IgD-negative memory B cell (primary cell): ENCODE measurements at regions not wholly inside any gene's neighbourhood (a gene's known extent, or its start where the extent isn't known, plus 50 kb on each side); places are given as distances from the start of the nearest gene placed in this dataset.

Experiments
- H3K27ac Mint-ChIP-seq, 3 donors: one replicate each; pipeline ENCODE4 v1.8.0; 2020 to 2022; ENCODE audit warnings: mild to moderate bottlenecking in 3 of 3, mixed read lengths in 3 of 3, moderate library complexity in 1 of 3
- H3K27me3 Mint-ChIP-seq: one replicate; pipeline ENCODE4 v1.8.0; 2021; ENCODE audit warnings: mixed read lengths
- H3K36me3 Mint-ChIP-seq: one replicate; pipeline ENCODE4 v1.8.0; 2020; ENCODE audit warnings: mild to moderate bottlenecking, mixed read lengths
- H3K4me1 Mint-ChIP-seq, 3 donors: one replicate each; pipeline ENCODE4 v1.8.0; 2020 to 2022; ENCODE audit warnings: mixed read lengths in 3 of 3, mild to moderate bottlenecking in 1 of 3
- H3K4me3 Mint-ChIP-seq, 4 donors: one replicate each; pipeline ENCODE4 v1.8.0; 2020 to 2022; ENCODE audit warnings: mild to moderate bottlenecking in 4 of 4, mixed read lengths in 4 of 4, moderate library complexity in 3 of 4
- H3K9me3 Mint-ChIP-seq, 3 donors: one replicate each; pipeline ENCODE4 v1.8.0; 2020 to 2021; ENCODE audit warnings: mixed read lengths in 3 of 3, mild to moderate bottlenecking in 1 of 3

DNA sequence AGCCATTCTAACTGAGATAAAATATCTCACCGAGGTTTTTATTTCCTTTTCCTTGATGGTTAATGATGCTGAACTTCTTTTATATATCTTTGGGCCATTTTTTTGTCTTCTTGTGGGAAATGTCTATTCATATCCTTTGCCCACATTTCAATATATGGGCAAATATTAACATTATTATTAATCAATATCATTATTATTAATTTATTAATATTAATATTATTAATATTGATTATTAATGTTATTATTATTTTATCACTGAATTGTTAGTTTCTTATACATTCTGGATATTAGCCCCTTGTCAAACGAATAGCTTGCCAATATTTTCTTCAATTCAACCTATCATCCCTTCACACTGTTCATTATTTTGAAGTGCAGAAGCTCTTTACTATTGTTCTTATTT is 2203.6 kb downstream of the PCDH9 start:
- Mint-ChIP-seq H3K9me3 (peaks cover 0 to 15% (median 7%) of the 10 kb centered on the region in 3 donors), H3K27ac (no peak overlapping the region)

DNA sequence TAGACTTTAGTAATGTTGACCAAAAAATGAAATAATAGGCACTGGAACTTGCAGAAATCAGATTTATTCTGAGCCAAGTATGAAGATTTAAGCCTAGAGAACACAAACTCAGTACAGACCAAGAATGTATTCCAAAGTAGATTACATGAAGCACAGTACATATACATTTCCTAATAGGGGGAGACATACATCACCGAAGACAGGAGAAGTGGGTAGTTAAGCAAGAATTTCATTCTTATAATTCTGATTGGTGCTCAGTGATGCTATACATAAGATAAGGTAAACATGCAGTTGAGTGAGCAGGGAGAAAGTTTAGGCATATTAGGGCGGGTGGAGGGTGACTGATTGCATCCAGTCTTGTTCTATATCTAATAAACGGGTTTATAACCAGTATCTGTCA is 2218.8 kb downstream of the PCDH9 start:
- H3K27ac Mint-ChIP-seq, result no peak overlapping the region
- no peaks in the 10 kb centered on the region for H3K27me3 Mint-ChIP-seq
- H3K4me1 Mint-ChIP-seq, result no peaks in the 10 kb centered on the region
- no peaks in the 10 kb centered on the region for H3K36me3 Mint-ChIP-seq
- no peak overlapping the region for H3K4me3 Mint-ChIP-seq
- H3K9me3 Mint-ChIP-seq, result peaks cover 0 to 13% (median 1%) of the 10 kb centered on the region in 3 donors

More for the DNA sequence above, 2203.6 kb downstream of the PCDH9 start:
- H3K4me3 Mint-ChIP-seq, result no peak overlapping the region
- H3K27me3 Mint-ChIP-seq, result no peaks in the 10 kb centered on the region
- H3K4me1 Mint-ChIP-seq, result no peaks in the 10 kb centered on the region
- no peaks in the 10 kb centered on the region for H3K36me3 Mint-ChIP-seq

DNA sequence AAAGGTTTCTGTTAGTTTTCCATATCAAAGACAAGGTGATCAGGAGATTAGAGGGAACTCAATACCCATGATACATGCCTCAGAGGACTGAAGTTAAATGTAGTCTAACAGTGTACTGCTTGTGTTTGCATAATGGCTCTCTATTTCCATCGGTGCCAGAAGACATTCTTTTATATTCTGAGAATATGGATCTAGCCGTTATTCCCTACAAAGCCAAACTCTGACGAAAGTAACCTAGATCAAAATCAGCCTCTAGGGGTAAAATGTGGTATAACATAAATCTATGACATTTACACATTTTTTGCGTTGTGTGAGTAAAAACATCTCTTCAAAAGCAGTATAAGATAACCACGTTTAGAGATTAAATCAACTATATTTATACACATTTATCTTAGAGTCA is 2232.7 kb downstream of the PCDH9 start:
- Mint-ChIP-seq H3K4me1 (peaks cover 0 to 2% (median 0%) of the 10 kb centered on the region in 3 donors), H3K27me3 (no peaks in the 10 kb centered on the region), H3K27ac (no peak overlapping the region), H3K9me3 (peaks cover 0 to 14% (median 2%) of the 10 kb centered on the region in 3 donors), H3K36me3 (no peaks in the 10 kb centered on the region), H3K4me3 (no peak overlapping the region)

DNA sequence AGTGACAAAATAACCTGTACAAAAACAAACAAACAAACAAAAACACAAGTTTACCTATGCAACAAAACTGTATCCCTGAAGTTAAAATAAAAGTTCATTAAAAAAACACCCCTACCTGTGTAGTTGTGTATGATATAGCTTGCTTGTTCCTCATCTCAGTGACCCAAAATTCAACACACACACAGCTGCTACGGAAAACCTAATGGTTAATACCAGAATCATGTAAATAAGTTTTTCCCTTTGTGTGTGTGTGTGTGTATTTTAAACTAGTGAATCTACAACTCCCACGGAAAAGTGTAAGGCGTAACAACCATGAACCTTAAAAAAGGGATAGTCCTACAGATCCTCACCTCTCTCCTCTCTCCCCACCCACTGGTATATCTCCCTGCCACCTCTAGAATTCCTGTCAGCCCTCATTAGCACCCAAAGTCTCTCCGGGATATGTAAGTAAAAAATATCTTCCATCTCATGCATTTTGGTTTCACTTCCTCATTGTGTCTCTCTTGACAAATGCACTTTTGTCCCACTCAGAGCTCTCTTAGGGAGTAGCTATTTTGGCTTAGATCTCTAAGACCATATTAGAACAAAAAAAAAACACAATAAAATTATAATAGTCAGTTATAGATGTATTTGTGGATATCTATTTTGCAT is 2236.5 kb downstream of the PCDH9 start:
- H3K27ac Mint-ChIP-seq, result no peak overlapping the region
- H3K27me3 Mint-ChIP-seq, result no peaks in the 10 kb centered on the region
- peaks cover 0 to 2% (median 0%) of the 10 kb centered on the region in 3 donors for H3K4me1 Mint-ChIP-seq
- H3K4me3 Mint-ChIP-seq, result no peak overlapping the region
- H3K36me3 Mint-ChIP-seq, result no peaks in the 10 kb centered on the region
- H3K9me3 Mint-ChIP-seq, result peaks cover 0 to 15% (median 2%) of the 10 kb centered on the region in 3 donors

DNA sequence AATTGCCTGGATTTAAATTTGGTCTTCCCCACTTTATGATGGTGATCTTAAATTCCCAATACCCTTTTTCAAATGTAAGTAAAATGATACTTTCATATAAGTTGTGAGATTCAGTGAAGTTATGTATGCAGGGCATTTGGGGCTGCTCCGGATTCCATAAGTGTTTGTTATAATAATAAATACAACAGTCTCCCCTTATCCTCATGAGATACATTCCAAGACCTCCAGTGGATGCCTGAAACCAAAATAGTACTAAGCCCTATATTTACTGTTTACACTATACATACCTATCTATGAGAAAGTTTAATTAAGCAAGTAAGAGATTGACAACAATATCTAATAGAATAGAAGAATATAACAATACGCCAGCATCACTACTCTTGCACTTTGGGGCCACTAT is 2237.8 kb downstream of the PCDH9 start:
- H3K4me1 Mint-ChIP-seq, result peaks cover 0 to 2% (median 0%) of the 10 kb centered on the region in 3 donors
- H3K4me3 Mint-ChIP-seq, result no peak overlapping the region
- no peaks in the 10 kb centered on the region for H3K36me3 Mint-ChIP-seq
- H3K27me3 Mint-ChIP-seq, result no peaks in the 10 kb centered on the region
- H3K9me3 Mint-ChIP-seq, result peaks cover 0 to 14% (median 2%) of the 10 kb centered on the region in 3 donors
- H3K27ac Mint-ChIP-seq, result no peak overlapping the region

DNA sequence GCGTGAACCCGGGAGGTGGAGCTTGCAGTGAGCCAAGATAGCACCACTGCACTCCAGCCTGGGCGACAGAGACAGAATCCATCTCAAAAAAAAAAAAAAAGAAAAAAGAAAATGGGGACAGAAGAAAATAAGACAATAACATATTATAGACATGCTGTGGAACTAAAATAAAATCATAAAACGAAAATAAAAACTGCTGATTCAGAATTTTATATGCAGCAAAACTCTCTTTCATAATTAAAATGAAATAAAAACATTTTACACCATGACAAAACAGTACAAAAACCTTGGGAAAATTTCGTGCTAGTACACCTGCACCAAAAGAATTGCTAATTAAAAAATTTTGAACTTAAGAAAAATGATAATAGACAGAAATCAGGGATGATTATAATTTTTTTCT is 2245.1 kb downstream of the PCDH9 start:
- Mint-ChIP-seq H3K4me1 (peaks cover 0 to 1% (median 0%) of the 10 kb centered on the region in 3 donors), H3K4me3 (no peak overlapping the region), H3K27me3 (no peaks in the 10 kb centered on the region), H3K9me3 (peaks cover 2 to 22% (median 7%) of the 10 kb centered on the region in 3 donors), H3K36me3 (no peaks in the 10 kb centered on the region), H3K27ac (no peak overlapping the region)

DNA sequence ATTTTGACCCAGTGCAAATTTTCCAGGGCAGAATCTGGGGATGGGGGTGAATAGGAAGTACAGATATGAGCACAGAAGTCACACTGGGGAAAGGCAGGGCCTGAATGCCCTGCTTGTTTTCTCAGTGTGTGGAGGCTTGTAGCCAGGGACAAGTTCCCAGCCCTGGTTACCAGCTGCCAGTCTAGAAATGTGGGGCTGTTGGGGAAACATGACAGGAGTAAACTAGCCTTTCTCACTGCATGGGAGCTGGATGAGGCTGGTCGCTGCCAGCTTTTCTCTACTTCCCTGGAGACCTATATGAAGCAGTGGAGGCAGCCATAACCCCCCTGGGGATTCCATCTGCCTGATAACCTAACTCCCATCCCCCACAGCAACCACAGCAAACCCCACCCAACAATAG is 2267.7 kb downstream of the PCDH9 start:
- Mint-ChIP-seq H3K36me3 (no peaks in the 10 kb centered on the region), H3K4me3 (no peak overlapping the region), H3K9me3 (peaks cover 4 to 11% (median 7%) of the 10 kb centered on the region in 3 donors)

DNA sequence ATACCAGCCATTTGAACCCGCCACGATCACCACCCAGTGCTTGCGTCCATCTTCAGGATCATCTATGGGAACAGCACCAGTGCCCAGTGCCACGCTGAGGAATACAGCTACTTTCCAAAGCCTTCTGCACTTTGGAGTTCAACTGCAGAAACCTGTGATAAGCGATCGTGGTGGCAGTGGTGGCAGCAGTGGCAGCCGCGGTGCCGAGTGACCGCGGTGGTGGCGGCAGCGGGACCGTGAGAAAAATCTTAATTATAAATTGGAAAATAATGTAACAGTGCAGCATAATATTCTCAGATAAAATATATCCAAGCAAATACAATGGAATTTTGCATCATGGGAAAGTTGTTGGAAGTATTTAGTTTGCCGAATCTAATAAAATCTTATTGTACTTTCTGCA is 2270.9 kb downstream of the PCDH9 start:
- Mint-ChIP-seq H3K4me1 (no peaks in the 10 kb centered on the region), H3K9me3 (peaks cover 1 to 15% (median 9%) of the 10 kb centered on the region in 3 donors), H3K27ac (no peak overlapping the region), H3K27me3 (no peaks in the 10 kb centered on the region), H3K4me3 (no peak overlapping the region), H3K36me3 (no peaks in the 10 kb centered on the region)

More for the DNA sequence above, 2267.7 kb downstream of the PCDH9 start:
- no peaks in the 10 kb centered on the region for H3K4me1 Mint-ChIP-seq
- no peak overlapping the region for H3K27ac Mint-ChIP-seq
- no peaks in the 10 kb centered on the region for H3K27me3 Mint-ChIP-seq

DNA sequence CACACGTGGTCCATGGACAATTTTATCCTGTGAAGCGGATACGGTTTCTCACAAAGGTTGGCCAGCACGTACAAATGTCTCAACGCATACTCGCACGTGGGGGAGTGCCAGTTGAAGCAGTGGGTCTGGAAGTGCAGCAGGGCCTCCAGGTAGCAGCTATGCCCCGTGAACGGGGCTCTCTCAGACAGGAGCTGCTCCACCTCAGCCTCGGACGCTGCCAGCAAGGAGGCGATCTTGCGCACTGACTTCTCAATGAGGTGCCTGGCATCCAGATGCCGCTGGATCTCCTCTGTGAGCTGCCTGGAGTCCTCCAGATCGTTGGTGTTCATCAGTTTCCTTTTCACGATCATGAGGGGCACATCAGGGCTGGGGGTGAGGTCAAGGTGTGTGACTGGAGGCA is 2272.0 kb downstream of the PCDH9 start:
- Mint-ChIP-seq H3K4me1 (no peaks in the 10 kb centered on the region), H3K36me3 (no peaks in the 10 kb centered on the region), H3K4me3 (no peak overlapping the region), H3K9me3 (peaks cover 2 to 15% (median 9%) of the 10 kb centered on the region in 3 donors), H3K27ac (no peak overlapping the region), H3K27me3 (no peaks in the 10 kb centered on the region)

DNA sequence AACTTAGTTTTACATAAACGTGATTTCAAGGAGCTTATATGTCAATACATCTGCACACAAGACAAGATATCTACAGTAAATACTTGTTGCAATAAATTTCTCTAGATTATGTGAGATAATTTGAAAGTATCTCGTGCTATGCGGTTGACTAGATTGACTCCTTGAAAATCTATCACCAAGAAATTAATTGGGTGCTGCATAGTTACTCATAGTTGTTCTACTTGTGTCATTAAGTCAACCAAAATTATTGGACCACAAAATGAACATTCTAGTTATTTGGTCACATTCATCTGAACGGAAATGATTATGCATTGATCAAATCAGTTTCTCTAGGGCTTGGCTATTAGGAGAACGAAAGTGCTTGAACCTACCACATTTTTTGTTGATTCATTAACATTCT is 2291.5 kb downstream of the PCDH9 start:
- Mint-ChIP-seq H3K4me3 (no peak overlapping the region), H3K27me3 (no peaks in the 10 kb centered on the region), H3K36me3 (no peaks in the 10 kb centered on the region), H3K27ac (no peak overlapping the region), H3K9me3 (peaks cover 0 to 9% (median 5%) of the 10 kb centered on the region in 3 donors), H3K4me1 (no peaks in the 10 kb centered on the region)

DNA sequence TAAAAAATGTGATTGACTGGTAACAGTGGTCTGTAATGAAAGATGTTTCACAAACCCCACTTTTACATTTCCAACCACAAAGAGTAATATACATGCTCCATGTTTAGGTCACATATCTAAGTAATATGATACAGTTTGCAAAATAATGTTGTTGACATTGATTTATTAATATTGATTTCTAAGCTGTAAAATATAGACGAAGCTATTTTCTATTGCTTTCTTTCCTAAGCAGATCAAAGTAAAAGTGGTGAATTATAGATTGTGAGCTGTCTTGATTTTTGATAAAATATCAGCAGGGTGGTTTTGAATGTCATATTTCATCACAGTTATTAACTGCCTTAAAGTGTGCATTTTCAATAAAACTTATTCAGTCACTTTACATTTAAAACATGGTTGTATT is 2292.8 kb downstream of the PCDH9 start:
- peaks cover 0 to 9% (median 5%) of the 10 kb centered on the region in 3 donors for H3K9me3 Mint-ChIP-seq
- no peaks in the 10 kb centered on the region for H3K27me3 Mint-ChIP-seq
- H3K4me3 Mint-ChIP-seq, result no peak overlapping the region
- H3K36me3 Mint-ChIP-seq, result no peaks in the 10 kb centered on the region
- H3K27ac Mint-ChIP-seq, result no peak overlapping the region
- H3K4me1 Mint-ChIP-seq, result no peaks in the 10 kb centered on the region

DNA sequence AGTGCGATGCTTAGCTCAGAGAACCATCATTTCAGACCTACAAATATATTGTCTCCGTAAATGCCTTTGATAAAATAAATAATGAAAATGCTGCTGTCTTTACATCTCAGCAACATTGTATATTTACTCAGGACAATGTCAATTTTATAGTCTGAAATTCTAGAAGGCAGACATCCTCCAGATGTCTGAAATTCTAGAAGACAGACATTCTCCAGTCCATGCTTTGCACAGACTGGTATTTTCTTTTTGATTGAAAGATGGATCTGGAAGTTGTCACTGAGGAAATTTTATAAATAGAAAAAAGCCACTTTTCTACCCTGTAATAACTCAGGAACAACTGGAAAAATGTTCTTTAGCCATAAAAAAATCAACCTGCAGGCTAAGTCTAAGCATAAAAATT is 2293.3 kb downstream of the PCDH9 start:
- Mint-ChIP-seq H3K4me3 (no peak overlapping the region), H3K27me3 (no peaks in the 10 kb centered on the region)

DNA sequence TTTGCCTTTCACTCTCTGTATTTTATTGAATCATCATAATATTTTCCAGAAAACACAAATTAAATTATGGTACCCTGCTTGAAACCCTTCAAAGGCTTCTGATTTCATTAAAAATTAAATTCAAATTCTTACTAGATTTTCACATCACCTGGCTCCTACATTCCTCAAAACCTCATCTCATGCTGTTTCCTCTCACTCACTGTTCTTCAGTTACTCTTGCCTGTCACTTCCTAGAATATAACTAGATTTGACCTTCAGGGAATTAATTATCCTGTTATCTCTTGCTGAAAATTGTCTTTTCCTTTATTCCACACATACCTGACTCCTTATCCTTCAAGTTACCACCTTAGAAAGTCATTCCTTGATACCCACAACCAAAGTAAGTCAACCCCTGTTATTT is 2294.7 kb downstream of the PCDH9 start:
- H3K27me3 Mint-ChIP-seq, result no peaks in the 10 kb centered on the region
- H3K36me3 Mint-ChIP-seq, result no peaks in the 10 kb centered on the region
- no peaks in the 10 kb centered on the region for H3K4me1 Mint-ChIP-seq
- H3K27ac Mint-ChIP-seq, result no peak overlapping the region
- H3K4me3 Mint-ChIP-seq, result no peak overlapping the region
- peaks cover 0 to 9% (median 2%) of the 10 kb centered on the region in 3 donors for H3K9me3 Mint-ChIP-seq

More for the DNA sequence above, 2293.3 kb downstream of the PCDH9 start:
- no peak overlapping the region for H3K27ac Mint-ChIP-seq
- peaks cover 0 to 9% (median 5%) of the 10 kb centered on the region in 3 donors for H3K9me3 Mint-ChIP-seq
- no peaks in the 10 kb centered on the region for H3K36me3 Mint-ChIP-seq
- H3K4me1 Mint-ChIP-seq, result no peaks in the 10 kb centered on the region

DNA sequence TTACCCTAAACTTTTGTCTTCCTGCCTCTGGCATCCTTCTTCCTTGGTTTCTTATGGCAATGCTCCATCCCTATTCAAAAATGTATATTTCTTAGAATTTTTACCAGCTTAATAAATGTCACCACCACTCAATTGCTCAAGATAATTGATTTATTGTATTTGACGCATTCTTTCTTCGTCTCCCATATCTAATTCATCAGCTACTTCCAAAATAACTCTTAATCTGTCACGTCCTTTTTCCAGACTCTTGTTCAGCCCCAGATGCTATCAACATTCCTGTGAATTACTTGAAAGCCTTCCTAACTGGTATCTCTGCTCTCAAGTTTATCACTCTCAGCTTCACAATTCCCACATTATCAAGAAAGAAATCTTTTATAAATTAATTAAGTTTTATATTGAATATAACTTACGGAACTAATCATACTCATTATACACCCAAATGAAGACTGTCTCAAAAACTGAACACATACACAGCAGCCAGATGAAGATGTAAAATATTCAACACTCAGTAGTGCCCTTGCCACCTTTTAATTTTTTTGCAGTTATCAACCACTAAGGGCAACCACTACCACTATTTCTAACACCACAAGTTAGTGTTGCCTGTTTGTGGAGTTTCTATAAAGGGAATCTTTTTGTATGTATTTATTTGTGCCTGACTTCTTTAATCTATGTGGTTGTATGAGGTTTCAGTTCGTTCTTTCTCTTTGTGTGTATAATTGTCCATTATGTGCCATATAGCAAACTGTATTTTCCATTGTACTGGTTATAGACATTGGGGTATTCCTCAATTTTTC is 2295.4 kb downstream of the PCDH9 start:
- Mint-ChIP-seq H3K4me1 (no peaks in the 10 kb centered on the region), H3K4me3 (no peak overlapping the region), H3K27ac (no peak overlapping the region), H3K36me3 (no peaks in the 10 kb centered on the region), H3K27me3 (no peaks in the 10 kb centered on the region), H3K9me3 (peaks cover 0 to 9% (median 2%) of the 10 kb centered on the region in 3 donors)

DNA sequence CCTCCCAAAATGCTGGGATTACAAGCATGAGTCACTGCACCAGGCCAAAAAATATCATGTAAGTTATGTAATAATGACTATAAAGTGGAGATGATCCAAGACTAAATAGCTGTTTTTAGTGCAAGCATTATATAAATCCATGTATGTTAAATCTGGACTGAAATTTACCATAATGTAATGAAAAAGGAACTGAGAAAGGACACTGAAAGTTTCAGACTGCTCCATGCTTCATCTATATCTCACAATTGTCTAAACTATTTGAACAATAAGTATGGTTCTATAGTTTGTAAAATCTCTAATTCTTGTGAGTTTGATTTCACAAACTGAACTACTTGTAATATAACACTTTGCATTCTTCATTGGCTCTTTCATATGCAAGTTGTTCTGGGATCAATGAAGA is 2299.5 kb downstream of the PCDH9 start:
- Mint-ChIP-seq H3K27me3 (no peaks in the 10 kb centered on the region), H3K4me1 (no peaks in the 10 kb centered on the region), H3K27ac (no peak overlapping the region), H3K36me3 (no peaks in the 10 kb centered on the region), H3K4me3 (no peak overlapping the region), H3K9me3 (peaks cover 0 to 4% (median 2%) of the 10 kb centered on the region in 3 donors)
